ENCODE measurements at regions not wholly inside any gene's neighbourhood (a gene's known extent, or its start where the extent isn't known, plus 50 kb on each side); places are given as distances from the start of the nearest gene placed in this dataset.

DNA sequence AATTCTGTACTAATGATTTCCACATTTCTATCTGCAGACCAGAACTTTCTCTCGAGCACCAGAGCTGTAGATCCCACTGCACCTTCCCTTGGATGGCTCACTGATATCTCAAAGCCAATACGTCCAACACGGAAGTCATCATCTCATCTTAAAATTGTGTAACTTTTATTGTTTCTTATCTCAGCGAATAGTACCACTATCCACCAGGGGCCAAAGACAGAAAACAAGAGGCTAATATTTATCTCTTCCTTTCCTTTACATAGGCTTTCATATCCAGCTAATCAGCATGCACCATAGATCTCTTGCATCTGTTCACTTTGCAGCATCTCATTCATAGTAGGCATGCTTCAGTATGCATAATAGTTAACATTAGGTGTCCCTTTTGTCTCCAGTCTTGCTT lies 303.6 kb downstream of the PTPRC start:
- TF ChIP-seq CTCF (IDR thresholded peaks at IDR 0.05; ENCODE audit: low read depth, low read length) (no peak), EZH2phosphoT487 (IDR thresholded peaks at IDR 0.05; ENCODE audit: low read depth) (no peak)

Data from OCI-LY3 (cell line).